HG02938 (cell line): ENCODE measurements at regions not wholly inside any gene's neighbourhood (a gene's known extent, or its start where the extent isn't known, plus 50 kb on each side); places are given as distances from the start of the nearest gene placed in this dataset.
"Not testable (repeated sequence)": the region's sequence is repeated elsewhere in the genome, so short reads cannot be mapped to it uniquely, and the experiment has no call there.

ENCODE experiments used
- ATAC-seq: cut with Tn5 transposase; IDR thresholded peaks from one replicate; pipeline ENCODE4 v1.9.1; 2021; ENCODE audit warnings: mild to moderate bottlenecking, moderate library complexity; ENCODE audit not compliant: unreplicated experiment

DNA sequence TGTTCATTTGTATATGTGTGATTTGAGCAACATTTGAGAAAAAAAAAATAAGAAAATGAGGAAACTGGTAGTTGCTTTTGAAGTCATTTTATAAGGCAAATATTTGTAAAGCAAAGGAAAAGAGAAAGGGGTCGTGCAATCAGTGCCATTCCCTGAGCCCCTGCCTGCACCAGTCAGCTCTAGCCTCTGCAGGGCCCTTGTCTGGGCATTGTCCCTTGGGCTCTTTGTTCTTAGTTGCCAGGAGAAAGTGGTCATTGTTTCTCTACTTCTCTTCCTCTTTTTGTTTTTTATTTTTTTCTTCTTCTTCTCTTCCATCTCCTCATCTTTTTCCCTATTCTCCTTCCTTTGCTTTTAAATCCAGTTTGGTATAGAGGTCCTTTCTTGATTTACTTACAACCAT is 175.3 kb upstream of the CREB1 start:
- ATAC-seq = no peak

DNA sequence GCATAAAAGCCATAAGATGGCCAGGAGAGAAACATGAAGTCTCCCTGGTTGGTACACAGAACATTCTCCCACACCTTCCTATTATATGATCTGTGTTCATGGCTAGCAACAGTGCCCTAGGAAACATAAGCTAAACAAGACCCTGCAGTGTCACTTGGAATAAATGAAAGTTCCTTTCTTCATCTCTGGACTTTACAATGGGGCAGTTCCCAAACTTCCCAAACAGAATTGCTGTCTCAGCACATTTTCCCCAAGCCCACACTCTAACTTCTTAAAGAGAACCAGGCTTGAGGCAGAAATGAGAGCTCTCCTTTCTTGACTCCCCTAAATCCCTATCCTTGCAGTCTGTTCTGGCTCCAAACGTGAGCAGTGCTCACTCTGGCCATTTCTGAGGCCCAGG is 173.2 kb upstream of the CREB1 start:
- no peak for ATAC-seq

DNA sequence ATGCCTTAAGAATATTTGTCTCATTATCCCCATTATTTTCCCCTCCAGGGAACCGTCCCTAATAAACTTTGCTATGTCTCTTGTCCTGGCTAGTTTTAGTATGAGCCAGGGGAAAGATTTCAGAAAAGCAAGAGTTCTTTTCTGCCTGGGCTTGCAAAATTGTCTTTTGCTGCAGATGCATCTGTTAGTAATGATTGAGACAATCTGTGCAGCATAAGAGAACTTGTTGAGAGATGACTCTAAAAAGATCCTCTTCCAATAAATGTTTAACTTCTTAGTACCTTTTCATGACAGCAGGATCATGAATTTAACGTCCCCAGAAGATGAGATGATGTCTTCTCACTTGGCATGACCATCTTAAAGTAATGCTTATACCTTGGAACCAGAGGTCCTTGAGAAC is 172.5 kb upstream of the CREB1 start:
- ATAC-seq = no peak

DNA sequence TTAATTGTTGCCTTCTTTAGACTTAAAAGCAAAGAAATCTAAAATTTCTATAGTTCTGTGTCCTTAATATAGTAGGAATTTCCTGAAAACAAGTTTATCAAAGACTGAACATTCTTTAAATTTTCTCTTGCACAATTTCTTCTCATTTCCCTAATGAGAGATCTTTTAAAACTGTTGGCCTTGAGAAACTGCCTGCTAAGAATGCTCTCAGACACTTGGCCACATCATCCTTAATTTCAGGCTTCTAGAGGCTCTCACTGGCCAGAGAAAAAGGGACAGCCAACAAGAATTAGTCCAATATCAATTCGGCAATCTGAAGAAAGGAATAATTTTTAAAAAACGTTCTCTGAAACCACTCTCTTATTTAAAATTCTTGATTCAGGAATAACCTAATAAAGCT is 167.0 kb upstream of the CREB1 start:
- no peak for ATAC-seq

DNA sequence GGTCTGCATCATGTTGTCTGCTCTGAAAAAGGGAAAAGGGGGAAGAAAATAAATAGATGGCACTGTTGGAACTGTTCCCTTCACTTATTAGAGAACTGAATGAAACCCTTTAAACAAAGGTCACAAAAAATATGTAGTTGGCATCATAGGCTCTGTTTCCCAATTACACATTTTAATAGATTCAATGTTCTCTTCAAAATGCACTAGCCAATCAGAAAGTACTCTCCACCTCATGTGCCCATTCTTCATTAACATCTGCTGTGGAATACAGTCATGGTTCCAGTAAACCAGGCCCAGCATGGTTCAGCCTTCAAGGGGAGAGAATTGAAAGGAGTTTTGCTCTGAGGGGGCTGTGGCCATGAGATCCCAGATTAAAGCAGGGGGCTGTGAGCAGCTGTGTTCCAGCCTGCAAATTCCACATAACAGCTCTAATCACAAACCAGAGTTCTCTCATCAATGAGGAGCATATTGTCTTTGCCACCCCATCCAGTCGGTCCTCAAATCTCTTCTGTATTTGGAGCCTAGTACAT is 165.9 kb upstream of the CREB1 start:
- no peak for ATAC-seq

DNA sequence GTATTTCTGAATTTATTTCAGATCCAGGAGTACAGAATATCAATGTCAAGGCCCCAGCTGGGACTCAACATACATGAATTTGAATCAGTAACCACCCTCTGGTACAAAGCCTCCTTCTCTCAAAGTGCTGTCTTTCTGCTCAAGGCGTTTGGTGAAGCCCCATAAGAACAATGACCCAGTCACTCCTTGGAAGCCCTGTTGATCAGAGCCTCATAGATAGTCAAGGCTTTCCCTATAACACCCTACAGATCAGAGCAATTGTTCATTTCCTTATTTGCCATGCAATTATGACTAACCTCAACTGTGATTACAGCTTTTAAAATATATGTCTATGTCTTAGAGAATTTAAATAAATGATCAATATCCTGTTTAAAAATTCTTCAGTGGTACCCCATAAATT is 159.1 kb upstream of the CREB1 start:
- ATAC-seq = no peak

DNA sequence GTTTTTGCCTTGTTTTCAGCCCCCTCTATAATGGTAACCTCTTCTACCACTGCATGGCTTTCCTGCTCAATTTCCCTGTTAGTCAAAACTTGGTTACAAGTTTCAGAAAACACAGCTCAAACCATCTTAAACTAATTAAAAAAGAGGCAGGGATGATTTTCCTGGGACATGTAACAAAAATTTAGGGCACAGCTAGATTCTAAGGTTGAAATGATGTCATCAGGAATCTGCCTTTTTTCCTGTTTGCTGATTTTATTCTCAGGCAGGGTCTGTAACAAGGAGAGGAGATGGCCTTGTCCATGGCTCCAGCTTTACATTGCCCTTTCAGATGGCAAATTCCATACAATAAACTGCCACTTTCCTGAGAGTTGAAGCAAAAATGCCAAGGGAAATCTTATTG is 157.9 kb upstream of the CREB1 start:
- ATAC-seq = no peak

DNA sequence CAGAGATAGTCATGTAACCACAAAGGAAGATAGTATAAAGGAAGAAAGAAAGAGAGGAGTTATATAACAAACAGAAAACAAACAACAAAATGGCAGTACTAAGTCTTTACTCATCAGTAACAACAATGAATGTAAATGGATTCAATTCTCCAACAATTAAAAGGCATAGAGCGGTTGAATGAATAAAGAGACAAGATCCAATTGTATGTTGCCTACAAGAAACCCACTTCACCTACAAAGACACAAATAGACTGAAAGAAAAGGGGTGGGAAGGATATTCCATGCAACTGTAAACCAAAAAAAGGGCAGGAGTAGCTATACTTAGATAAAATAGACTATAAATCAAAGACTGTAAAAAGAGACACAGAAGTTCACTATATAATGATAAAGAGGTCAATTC is 157.3 kb upstream of the CREB1 start:
- no peak for ATAC-seq

DNA sequence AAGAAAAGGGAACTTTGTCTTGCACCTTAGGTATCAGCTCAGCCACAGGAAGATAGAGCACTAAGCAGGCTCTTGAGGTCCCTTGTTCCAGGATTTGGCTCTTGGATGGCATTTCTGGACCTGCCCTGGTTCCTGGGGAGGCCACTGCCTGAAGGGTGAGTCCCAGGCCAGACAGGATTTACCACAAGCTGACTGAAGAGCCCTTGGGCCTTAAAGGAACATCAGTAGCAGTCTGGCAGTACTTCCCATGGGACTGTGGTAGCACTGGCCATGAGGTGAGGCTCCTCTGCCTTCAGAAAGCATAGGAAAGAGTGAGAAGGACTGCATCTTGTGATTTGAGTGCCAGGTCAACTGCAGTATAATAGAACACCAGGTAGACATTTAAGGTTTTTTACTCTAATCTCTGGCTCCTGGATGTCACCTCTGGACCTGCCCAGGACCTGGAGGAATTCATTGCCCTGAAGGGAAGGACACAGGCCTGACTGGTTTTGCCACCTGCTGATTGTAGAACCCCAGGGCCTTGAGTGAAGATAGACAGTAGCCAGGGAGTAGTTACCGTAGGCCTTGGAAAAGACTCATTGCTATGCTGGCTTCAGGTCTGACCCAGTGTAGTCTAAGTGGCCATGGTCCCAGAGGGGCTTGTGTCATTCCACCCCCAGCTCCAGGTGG is 154.4 kb upstream of the CREB1 start:
- ATAC-seq = no peak

DNA sequence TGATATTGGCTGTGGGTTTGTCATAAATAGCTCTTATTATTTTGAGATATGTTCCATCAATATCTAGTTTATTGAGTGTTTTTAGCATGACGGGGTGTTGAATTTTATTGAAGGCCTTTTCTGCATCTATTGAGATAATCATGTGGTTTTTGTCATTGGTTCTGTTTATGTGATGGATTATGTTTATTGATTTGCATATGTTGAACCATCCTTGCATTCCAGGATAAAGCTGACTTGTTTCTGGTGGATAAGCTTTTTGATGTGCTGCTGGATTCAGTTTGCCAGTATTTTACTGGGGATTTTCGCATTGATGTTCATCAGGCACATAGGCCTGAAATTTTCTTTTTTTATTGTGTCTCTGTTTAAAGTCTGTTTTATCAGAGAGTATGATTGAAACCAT is 151.1 kb upstream of the CREB1 start:
- not testable (repeated sequence) for ATAC-seq

DNA sequence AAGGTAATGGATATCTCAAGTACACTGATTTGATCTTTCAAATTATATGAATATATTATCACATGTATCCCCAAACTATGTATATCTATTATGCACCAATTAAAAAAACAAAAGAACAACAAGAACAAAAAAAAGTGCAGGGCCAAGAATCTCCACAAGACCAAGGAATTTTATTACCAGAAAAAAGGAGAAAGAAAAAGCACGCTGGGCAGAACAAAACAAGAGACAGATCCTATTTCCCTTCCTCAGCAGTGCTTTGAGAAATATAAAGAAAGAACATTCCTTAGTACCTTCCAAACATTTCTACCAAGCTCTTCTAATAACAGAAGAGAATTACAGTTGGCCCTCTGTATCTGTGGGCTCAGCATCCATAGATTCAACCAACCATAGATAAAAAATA is 144.7 kb upstream of the CREB1 start:
- ATAC-seq = no peak

DNA sequence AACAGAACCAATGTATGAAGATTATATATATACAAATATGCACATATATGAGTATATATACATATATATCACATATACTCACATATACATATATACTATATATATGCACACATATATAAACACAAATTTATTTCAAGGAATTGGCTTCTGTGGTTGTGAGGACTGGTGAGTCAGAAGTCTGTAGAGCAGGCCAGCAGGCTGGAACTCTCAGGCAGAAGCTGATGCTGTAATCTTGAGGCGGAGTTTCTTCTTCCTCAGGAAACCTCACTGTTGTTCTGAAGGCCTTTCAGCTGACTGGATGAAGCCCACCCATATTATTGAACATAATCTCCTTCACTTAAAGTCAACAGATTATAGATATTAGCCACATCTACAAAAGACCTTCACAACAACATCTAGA is 143.9 kb upstream of the CREB1 start:
- ATAC-seq = no peak

DNA sequence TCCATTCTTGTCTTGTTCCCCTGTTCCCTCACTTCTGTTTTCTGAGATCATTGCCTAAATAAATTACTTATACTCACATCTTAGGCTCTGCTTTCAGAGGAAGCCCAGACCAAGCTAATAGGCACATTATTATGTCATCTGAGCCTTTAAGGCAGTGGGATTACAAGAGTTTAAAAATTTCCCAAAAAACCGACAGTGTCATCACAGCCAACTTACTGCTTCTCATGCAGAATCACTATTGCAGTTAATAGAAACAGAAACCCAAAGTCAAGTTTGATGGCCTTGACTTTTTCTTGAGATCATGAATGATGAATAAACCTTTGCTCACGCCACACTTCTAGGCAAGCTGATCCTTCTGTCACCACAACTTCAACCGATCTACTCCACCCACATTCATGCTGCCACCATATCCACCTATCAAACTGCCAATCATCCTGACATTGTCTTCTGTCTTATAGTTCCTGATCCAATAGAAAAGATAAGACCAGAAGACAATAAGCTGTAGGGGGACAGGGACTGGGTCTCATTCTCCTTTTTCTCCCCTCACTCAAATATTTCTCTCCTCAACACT is 142.7 kb upstream of the CREB1 start:
- ATAC-seq = no peak

DNA sequence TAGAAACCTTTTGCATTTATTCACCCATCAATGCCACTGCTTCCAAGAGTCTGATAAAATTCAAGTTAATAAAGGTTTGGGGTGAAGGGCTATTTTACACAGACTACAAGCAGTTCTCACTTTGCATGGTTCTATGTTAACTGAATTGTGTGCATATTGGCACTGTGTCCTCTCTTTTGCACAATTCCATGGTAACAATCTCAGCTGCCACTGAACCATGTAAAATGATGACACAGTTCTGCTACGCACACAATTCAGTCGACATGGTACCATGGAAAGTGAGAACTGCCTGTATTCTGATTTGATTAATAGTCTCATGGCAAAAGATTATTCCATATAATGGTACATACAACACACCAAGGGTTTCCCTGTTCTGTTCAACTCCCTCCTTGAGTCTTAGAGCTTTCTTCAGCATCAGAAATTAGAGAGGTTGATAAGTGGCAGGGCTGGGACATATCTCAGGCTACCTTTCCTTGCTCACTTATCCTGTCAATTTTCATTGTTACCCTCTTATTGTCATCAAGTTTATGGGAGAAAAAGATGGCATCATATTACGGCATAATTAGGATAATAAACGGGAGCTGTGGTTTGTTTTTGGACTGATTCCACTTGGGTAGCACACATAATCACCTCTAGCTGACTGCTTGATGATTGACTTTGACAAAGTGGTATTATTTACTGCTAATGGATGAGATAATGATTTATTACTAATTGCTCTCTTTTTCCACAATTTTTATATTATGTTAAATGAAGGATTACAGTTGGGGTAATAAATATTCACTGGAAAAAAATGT is 139.3 kb upstream of the CREB1 start:
- ATAC-seq = no peak

DNA sequence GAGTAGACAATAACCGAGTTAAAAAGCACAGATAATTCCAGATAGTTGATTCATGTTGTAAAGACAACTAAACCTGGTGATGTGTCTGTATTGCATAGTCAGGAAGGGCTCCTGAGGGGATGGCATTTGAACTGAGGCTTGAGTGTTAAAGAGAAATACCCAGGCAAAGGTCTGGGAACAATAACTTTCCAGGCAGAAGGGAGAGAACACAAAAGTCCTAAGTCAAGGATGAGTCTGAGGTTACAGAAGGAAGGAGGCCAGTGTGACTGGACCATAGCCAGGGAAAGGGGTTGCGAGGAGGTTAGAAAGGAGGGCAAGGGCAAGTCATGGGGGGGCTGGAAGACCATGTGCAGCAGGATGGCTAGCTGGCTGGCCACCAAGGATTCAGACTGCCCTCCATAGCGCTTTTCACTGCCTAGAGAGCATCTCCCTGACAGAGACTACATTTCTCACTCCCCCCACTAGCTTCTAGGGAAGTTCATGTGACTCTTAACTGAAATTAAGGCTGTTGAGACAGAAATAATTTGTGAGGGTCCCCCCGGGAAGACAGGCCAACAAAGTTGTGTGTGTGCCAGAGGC is 135.5 kb upstream of the CREB1 start:
- ATAC-seq = no peak

DNA sequence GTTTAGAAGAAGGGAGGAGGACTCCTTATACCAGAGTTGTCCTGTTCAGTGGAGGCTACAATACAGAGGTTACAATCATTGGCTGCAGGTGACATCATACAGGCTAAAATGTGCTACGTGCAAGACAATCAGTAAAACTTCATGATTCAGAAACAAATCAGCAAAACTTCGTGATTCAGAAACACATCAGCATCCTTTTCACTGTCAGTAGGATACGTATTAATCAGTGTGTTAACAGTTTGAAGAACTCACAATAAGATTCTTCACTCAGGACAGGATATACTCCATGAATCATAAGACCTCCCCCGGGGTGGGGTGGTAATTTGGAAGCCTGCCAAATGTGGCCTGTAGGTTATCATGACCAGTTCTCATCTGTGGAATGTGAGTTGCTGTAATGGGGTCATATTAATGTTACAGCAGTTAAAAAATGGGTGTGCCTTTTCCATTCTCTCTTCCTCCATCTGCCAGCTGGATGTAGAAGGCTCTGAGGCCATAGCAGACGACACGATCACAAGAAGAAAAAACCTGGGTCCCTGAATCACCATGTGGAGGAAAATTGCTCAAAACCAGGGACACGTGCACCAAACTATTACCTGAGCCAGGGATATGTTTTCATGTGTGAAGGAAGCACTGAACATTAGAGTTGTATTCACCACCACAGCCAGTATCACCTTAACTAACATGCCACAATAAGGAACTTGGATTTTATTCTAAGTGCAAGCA is 134.8 kb upstream of the CREB1 start:
- ATAC-seq = no peak

DNA sequence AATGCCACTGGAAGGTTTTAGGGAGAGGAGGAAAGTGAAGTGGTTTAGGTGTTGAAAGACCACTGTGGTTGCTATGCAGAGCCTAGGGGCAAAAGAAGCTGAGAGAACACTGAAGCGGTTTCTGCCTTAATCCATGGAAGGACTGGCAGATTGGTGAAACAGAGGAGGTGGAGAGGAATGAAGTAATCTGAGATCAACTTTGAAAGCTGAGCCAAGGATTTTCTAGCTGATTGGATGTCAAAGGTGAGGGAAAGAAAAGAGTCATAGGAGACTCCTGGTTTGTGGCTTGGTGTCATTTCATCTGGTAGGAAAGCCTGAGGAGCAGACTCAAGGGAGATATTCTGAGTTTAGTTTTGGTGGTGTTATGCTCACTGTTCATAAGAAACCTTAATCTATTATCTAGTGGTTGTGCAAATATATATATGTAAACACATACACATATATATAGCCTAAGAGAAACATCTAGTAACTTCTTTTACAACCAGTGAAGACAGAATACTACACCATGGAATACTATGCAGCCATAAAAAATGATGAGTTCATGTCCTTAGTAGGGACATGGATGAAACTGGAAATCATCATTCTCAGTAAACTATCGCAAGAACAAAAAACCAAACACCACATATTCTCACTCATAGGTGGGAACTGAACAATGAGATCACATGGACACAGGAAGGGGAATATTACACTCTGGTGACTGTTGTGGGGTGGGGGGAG is 134.1 kb upstream of the CREB1 start:
- no peak for ATAC-seq

DNA sequence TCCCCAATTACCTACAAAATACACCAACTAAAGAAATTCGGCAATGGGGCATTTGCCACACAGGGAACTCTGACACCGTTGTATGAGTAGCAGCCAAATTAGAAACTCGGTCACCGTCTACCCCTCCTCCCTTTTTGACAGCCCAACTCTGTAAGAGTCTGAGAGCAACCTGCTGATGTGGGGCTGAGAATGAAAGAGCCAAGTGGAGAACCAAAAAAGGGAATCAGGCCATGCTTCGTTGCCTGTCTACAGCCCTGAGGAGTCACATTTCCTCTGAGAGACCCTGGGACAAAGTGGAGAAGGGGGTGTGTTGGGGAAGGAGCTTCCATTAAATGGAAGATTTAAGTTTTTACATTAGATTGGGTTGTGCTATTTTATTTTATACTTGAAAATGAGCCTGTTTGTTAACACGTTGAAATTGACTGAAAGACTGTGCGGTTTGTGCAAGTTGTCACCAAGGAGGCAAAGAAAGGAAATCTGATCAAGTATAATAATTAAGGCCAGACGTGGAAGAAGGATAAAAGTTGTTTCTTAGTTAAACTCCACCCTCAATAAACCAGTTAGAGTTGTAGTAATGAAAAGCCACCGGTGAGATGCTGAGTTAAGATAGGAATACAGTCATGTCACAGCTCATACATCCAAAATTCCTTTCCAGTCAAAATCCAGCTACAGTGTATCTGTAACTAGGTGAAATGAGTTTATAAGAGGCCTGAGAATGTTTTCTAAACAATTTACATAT is 131.7 kb upstream of the CREB1 start:
- ATAC-seq = no peak

DNA sequence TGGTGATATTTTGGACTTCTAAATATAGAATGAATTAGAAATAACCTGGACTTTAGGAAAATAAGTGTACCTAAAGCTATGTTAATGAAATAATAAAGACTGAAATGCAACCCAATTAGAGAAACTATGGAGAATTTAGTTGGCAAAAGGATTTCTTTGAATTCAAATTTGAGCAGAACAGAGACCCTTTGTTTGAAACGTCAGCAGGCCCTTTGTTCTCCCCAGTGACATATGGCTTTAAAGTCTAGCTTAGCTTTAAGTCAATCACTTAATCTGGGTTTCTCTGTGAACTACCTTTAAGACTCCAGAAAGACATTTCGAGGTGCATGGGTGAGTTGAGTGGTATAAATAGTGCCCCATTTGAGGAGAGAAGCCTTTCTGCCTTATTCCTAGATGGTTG is 130.5 kb upstream of the CREB1 start:
- no peak for ATAC-seq

DNA sequence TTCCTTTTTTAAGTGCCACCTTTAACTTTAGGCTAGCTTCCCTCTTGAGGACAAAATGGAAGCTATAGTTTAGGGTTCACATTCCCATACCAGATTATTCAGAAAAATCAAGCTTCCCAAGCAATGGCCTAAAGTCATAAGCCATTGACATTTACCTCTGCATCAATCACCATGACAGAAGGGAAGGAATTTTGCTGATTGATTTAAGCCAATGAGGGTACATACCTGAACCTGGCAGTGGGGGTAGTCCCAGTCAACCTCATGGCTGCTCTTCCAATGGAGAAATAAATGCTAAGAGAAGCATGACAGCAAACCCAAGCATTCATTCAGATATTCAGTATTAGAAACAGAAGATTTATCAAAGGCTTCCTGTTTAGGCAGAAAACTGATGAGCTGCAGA is 128.4 kb upstream of the CREB1 start:
- no peak for ATAC-seq
